ENCODE measurements at regions not wholly inside any gene's neighbourhood (a gene's known extent, or its start where the extent isn't known, plus 50 kb on each side); places are given as distances from the start of the nearest gene placed in this dataset.

GRCh38 chr7:13751766-13752165 is 237.7 kb downstream of the ETV1 start:
- TF ChIP-seq, protein P1, sequence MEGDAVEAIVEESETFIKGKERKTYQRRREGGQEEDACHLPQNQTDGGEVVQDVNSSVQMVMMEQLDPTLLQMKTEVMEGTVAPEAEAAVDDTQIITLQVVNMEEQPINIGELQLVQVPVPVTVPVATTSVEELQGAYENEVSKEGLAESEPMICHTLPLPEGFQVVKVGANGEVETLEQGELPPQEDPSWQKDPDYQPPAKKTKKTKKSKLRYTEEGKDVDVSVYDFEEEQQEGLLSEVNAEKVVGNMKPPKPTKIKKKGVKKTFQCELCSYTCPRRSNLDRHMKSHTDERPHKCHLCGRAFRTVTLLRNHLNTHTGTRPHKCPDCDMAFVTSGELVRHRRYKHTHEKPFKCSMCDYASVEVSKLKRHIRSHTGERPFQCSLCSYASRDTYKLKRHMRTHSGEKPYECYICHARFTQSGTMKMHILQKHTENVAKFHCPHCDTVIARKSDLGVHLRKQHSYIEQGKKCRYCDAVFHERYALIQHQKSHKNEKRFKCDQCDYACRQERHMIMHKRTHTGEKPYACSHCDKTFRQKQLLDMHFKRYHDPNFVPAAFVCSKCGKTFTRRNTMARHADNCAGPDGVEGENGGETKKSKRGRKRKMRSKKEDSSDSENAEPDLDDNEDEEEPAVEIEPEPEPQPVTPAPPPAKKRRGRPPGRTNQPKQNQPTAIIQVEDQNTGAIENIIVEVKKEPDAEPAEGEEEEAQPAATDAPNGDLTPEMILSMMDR (IDR thresholded peaks at IDR 0.05): no peak

DNA sequence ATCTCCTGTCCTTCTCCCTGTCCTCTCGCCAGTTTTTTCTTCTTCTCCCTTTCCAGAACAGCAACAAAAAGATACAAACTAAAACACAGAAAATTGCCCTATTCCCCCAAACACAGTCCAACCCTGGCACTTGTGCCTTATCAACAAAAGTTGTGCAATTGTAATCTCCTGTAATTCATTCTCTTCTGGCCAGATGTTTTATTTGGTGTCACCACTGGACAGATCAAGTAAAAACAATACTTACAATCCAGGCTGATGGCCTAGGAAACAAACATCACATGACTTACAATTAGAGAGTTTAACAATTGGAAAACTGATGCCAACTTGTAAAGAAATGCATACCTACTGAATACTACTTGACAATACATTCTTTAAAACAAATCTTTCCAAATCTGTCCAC is 231.6 kb downstream of the ETV1 start:
- TF ChIP-seq, protein P1 (IDR thresholded peaks at IDR 0.05): no peak

DNA sequence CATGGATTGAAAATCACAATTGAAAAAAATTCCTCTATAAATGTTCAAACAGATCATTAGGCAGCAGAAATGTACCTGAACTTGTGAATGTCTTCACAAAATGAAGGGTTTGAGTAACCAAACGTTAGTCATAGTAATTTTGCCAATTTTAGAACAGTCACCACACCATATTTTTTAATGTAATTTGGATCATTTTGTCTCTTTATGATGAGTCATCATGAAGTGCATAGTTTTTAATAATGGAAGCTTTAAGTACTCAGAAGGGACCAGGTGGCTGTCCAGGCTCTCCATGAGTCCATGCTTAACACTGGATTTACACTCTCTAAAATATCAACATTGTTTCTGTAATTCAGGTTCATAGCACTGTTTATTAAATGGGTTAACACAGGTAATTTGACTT is 219.2 kb downstream of the ETV1 start:
- TF ChIP-seq, protein P1 (IDR thresholded peaks at IDR 0.05): no peak

DNA sequence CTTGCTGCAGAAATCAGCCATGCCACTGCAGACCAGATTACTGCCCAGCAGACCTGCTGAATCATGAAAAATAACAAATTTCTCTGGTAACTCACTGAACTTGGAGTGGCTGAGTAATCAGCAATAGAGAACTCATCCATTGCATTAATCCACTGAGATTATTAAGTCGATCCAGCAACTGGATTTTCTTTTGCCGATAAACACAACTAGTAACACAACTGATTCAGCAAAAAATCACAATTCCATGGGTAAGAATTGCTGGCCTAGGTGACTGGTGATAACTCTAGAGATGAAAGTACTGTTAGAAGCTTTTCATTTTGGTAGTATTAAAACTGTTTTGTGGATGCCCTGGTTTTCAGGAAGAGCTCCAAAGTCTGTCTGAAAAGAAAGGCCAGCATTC is 214.5 kb downstream of the ETV1 start:
- TF ChIP-seq, protein P1 (IDR thresholded peaks at IDR 0.05): no peak

DNA sequence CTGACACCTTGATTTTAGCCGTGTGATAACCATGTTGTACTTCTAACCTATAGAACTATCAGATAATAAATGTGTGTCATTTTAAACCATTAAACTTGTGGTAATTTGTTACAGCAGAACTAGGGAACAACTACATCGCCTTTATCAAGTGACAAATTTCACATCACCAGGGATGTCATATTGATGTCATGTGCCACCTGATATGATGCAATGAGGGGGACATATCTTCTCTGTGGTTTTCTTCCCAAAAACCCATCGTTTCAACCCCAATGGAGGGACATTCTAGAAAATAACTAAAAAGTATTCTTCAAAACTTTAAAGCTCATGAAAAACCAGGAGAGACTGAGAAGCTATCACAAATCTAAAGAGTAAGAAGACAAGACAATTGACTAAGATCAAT is 212.2 kb downstream of the ETV1 start:
- TF ChIP-seq, protein P1 (IDR thresholded peaks at IDR 0.05): no peak

GRCh38 chr7:13778967-13779366 is 210.5 kb downstream of the ETV1 start:
- TF ChIP-seq, protein P1 (IDR thresholded peaks at IDR 0.05): no peak

DNA sequence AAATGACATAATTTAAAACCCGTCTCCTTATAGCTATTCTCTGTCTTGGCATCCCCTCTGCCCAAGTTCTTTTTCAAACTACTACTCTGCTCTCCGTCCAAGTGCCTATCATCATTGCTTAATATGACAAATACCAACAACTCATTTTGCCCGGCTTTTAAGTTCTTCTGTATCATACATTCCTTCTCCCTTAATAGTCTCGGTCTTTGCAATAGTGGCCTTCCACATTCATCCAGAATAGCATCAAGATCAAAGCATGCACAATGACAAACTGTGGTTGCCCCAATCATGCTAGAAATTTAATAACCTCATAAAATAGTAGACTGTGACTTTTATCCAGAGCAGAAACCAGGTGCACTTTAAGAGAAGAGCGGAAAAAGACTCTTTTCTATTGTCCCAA is 198.9 kb downstream of the ETV1 start:
- TF ChIP-seq, protein P1 (IDR thresholded peaks at IDR 0.05): no peak

- TF ChIP-seq, protein P1 (IDR thresholded peaks at IDR 0.05): no peak
These were observed 197.3 kb downstream of the ETV1 start for GRCh38 chr7:13792208-13792607.

Data from LNCAP (cell line).